ENCODE measurements at regions not wholly inside any gene's neighbourhood (a gene's known extent, or its start where the extent isn't known, plus 50 kb on each side); places are given as distances from the start of the nearest gene placed in this dataset.
A peak's percentile ranks its signal among the peaks of the same experiment; 100 is the strongest.

- peak; percentile 97 for DNase-seq
- Histone ChIP-seq H3K9me2 (ENCODE audit: insufficient read depth) (no peaks in the 10 kb centered on the region), H2AFZ (no peak overlapping the region), H3F3A (ENCODE audit: insufficient read depth) (peaks cover 22% of the 10 kb centered on the region), H3K36me3 (ENCODE audit: low read depth) (no peaks in the 10 kb centered on the region), H3K4me2 (ENCODE audit: unreplicated experiment) (peak overlapping the region; percentile 47), H3K9ac (peak overlapping the region; percentile 11; the same call in 1 of the 2 replicates), H3K9me3 (ENCODE audit: low read depth) (no peaks in the 10 kb centered on the region), H3K27me3 (replicated peaks; ENCODE audit: insufficient read depth) (no peaks in the 10 kb centered on the region), H3K4me3 (no peak overlapping the region; the same call in 1 of the 2 replicates), H3K4me1 (ENCODE audit: insufficient read depth) (peaks cover 19% of the 10 kb centered on the region), H3K79me2 (ENCODE audit: insufficient read depth) (no peaks in the 10 kb centered on the region), H3K27ac (peak overlapping the region; percentile 26), H4K20me1 (ENCODE audit: insufficient read depth) (no peaks in the 10 kb centered on the region)
- TF ChIP-seq EZH2 (IDR thresholded peaks at IDR 0.05; ENCODE audit: insufficient read depth, poor library complexity, severe bottlenecking): no peak
- peak; percentile 95 for TF ChIP-seq EZH2phosphoT487 (IDR thresholded peaks at IDR 0.05; ENCODE audit: insufficient read depth, low read depth)
- 6 to 7% methylated on average over 3 of the region's 3 CpGs for WGBS, 2 experiments (ENCODE audit: low coverage in 1 of 2, low lambda C conversion rate in 2 of 2, missing lambda C conversion rate in 2 of 2)
- in situ Hi-C loops (cut with MboI): loop anchor here (10.0 to 25.0 kb wide), 3 partner anchors 458 to 1091 kb away; partner anchors contain the start of gene TNFSF4
Observed at GRCh38 chr1:172746091-172746949, 87.4 kb downstream of the FASLG start.

GRCh38 chr1:172748201-172748600 lies 89.3 kb downstream of the FASLG start:
- no peak overlapping the region for H3K4me3 ChIP-seq
- in situ Hi-C loops (cut with MboI): loop anchor here (10.0 to 25.0 kb wide), 3 partner anchors 457 to 1089 kb away; partner anchors contain the start of gene TNFSF4
- H3K9me3 ChIP-seq (ENCODE audit: low read depth): no peaks in the 10 kb centered on the region
- H4K20me1 ChIP-seq (ENCODE audit: insufficient read depth): no peaks in the 10 kb centered on the region
- no peak overlapping the region for H3K27ac ChIP-seq
- H3K27me3 ChIP-seq (replicated peaks; ENCODE audit: insufficient read depth): peaks cover 3% of the 10 kb centered on the region; the same call in 1 of the 2 replicates
- H3K9me2 ChIP-seq (ENCODE audit: insufficient read depth): no peaks in the 10 kb centered on the region
- no peak overlapping the region for H3K9ac ChIP-seq
- peaks cover 19% of the 10 kb centered on the region for H3K4me1 ChIP-seq (ENCODE audit: insufficient read depth)
- H3K79me2 ChIP-seq (ENCODE audit: insufficient read depth): no peaks in the 10 kb centered on the region
- no peak for DNase-seq
- no peak overlapping the region for H2AFZ ChIP-seq
- TF ChIP-seq EZH2 (IDR thresholded peaks at IDR 0.05; ENCODE audit: insufficient read depth, poor library complexity, severe bottlenecking): no peak
- TF ChIP-seq EZH2phosphoT487 (IDR thresholded peaks at IDR 0.05; ENCODE audit: insufficient read depth, low read depth): no peak
- 91 to 92% methylated on average over 22 to 24 of the region's 24 CpGs for WGBS, 2 experiments (ENCODE audit: low coverage in 1 of 2, low lambda C conversion rate in 2 of 2, missing lambda C conversion rate in 2 of 2)
- H3K4me2 ChIP-seq (ENCODE audit: unreplicated experiment): no peak overlapping the region
- H3F3A ChIP-seq (ENCODE audit: insufficient read depth): peaks cover 22% of the 10 kb centered on the region
- no peaks in the 10 kb centered on the region for H3K36me3 ChIP-seq (ENCODE audit: low read depth)

GRCh38 chr1:172751683-172752082 lies 92.8 kb downstream of the FASLG start:
- Histone ChIP-seq H3K4me1 (ENCODE audit: insufficient read depth) (peaks cover 4% of the 10 kb centered on the region), H3K9me3 (ENCODE audit: low read depth) (no peaks in the 10 kb centered on the region), H3F3A (ENCODE audit: insufficient read depth) (peaks cover 8% of the 10 kb centered on the region), H3K27me3 (replicated peaks; ENCODE audit: insufficient read depth) (peaks cover 3% of the 10 kb centered on the region; the same call in 1 of the 2 replicates), H3K9ac (no peak overlapping the region), H3K27ac (no peak overlapping the region), H3K36me3 (ENCODE audit: low read depth) (no peaks in the 10 kb centered on the region), H3K4me3 (no peak overlapping the region), H3K4me2 (ENCODE audit: unreplicated experiment) (no peak overlapping the region), H4K20me1 (ENCODE audit: insufficient read depth) (no peaks in the 10 kb centered on the region), H2AFZ (no peak overlapping the region), H3K9me2 (ENCODE audit: insufficient read depth) (no peaks in the 10 kb centered on the region), H3K79me2 (ENCODE audit: insufficient read depth) (no peaks in the 10 kb centered on the region)
- 76 to 89% methylated on average over 1 of the region's 1 CpG for WGBS, 2 experiments (ENCODE audit: low coverage in 1 of 2, low lambda C conversion rate in 2 of 2, missing lambda C conversion rate in 2 of 2)
- in situ Hi-C loops (cut with MboI): no loop called here
- no peak for DNase-seq
- TF ChIP-seq EZH2phosphoT487 (IDR thresholded peaks at IDR 0.05; ENCODE audit: insufficient read depth, low read depth) (no peak), EZH2 (IDR thresholded peaks at IDR 0.05; ENCODE audit: insufficient read depth, poor library complexity, severe bottlenecking) (no peak)

GRCh38 chr1:172753964-172754363 lies 95.1 kb downstream of the FASLG start:
- Histone ChIP-seq H3F3A (ENCODE audit: insufficient read depth) (no peaks in the 10 kb centered on the region), H4K20me1 (ENCODE audit: insufficient read depth) (no peaks in the 10 kb centered on the region), H3K4me1 (ENCODE audit: insufficient read depth) (no peaks in the 10 kb centered on the region), H3K79me2 (ENCODE audit: insufficient read depth) (no peaks in the 10 kb centered on the region), H3K4me2 (ENCODE audit: unreplicated experiment) (no peak overlapping the region), H3K36me3 (ENCODE audit: low read depth) (no peaks in the 10 kb centered on the region), H3K4me3 (no peak overlapping the region), H2AFZ (no peak overlapping the region), H3K9ac (no peak overlapping the region), H3K27ac (no peak overlapping the region), H3K27me3 (replicated peaks; ENCODE audit: insufficient read depth) (peaks cover 3% of the 10 kb centered on the region; the same call in 1 of the 2 replicates), H3K9me3 (ENCODE audit: low read depth) (no peaks in the 10 kb centered on the region), H3K9me2 (ENCODE audit: insufficient read depth) (no peaks in the 10 kb centered on the region)
- DNase-seq: no peak
- TF ChIP-seq EZH2 (IDR thresholded peaks at IDR 0.05; ENCODE audit: insufficient read depth, poor library complexity, severe bottlenecking) (no peak), EZH2phosphoT487 (IDR thresholded peaks at IDR 0.05; ENCODE audit: insufficient read depth, low read depth) (no peak)
- 73 to 96% methylated on average over 2 of the region's 2 CpGs for WGBS, 2 experiments (ENCODE audit: low coverage in 1 of 2, low lambda C conversion rate in 2 of 2, missing lambda C conversion rate in 2 of 2)
- in situ Hi-C loops (cut with MboI): no loop called here

Data from GM23248 (cell line).